Cardiac muscle cell (in vitro differentiated cells and primary cell): ENCODE measurements at regions not wholly inside any gene's neighbourhood (a gene's known extent, or its start where the extent isn't known, plus 50 kb on each side); places are given as distances from the start of the nearest gene placed in this dataset.

Experiments used
- DNase-seq, 2 donors: peaks; one replicate each; pipeline versions ENCODE4 v3.0.0 to v3.0.0-alpha.2; 2010 to 2017; ENCODE audit warnings: low read depth in 1 of 2, low spot score in 1 of 2
- H3K27ac ChIP-seq: fragments of 200-600 bp; sonication (generic); 2 replicates; pipeline ENCODE4 v1.5.1; 2016
- H3K27me3 ChIP-seq: fragments of 200-600 bp; sonication (generic); 2 replicates; pipeline ENCODE4 v1.6.0; 2016; ENCODE audit warnings: control low read depth
- H3K36me3 ChIP-seq: fragments of 200-600 bp; sonication (generic); 2 replicates; pipeline ENCODE4 v1.5.1; 2016; ENCODE audit warnings: control low read depth
- H3K4me1 ChIP-seq: fragments of 200-600 bp; sonication (generic); 2 replicates; pipeline ENCODE4 v1.8.1; 2017; ENCODE audit warnings: low read depth, mild to moderate bottlenecking, mixed run types
- H3K4me3 ChIP-seq: fragments of 200-600 bp; sonication (generic); 2 replicates; pipeline ENCODE4 v1.5.1; 2016; ENCODE audit warnings: mild to moderate bottlenecking
- H3K9me3 ChIP-seq: fragments of 200-600 bp; sonication (generic); 2 replicates; pipeline ENCODE4 v1.5.1; 2017; ENCODE audit warnings: low read depth, mild to moderate bottlenecking, control low read depth
- TF ChIP-seq, protein P1 (sequence below): IDR thresholded peaks from 2 replicates; pipeline ENCODE4 v1.5.1; 2012; ENCODE audit warnings: low read depth, mild to moderate bottlenecking, low read length

DNA sequence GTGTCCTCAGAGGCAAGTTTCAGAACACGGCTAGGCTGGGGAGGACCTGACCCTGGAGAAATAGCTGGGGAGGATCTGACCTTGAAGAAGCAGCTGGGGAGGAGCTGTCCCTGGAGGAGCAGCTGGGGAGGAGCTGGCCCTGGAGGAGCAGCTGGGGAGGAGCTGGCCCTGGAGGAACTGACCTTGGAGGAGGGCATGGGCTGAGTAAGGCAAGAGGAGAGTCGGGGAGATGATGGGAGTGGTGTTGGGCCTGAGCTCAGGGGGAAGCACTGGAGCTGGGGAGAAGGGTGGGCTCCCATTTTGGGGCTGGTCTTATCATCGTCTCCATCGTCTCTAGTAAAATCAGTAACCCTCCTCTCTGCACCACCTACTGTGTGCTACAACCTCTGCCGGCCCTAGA, 179.8 kb upstream of the SHH start:
- Histone ChIP-seq H3K4me1 (no peaks in the 10 kb centered on the region), H3K36me3 (no peaks in the 10 kb centered on the region), H3K9me3 (no peaks in the 10 kb centered on the region), H3K27ac (no peak overlapping the region), H3K27me3 (no peaks in the 10 kb centered on the region), H3K4me3 (no peak overlapping the region)
- DNase-seq = no peak
- TF ChIP-seq, protein P1, sequence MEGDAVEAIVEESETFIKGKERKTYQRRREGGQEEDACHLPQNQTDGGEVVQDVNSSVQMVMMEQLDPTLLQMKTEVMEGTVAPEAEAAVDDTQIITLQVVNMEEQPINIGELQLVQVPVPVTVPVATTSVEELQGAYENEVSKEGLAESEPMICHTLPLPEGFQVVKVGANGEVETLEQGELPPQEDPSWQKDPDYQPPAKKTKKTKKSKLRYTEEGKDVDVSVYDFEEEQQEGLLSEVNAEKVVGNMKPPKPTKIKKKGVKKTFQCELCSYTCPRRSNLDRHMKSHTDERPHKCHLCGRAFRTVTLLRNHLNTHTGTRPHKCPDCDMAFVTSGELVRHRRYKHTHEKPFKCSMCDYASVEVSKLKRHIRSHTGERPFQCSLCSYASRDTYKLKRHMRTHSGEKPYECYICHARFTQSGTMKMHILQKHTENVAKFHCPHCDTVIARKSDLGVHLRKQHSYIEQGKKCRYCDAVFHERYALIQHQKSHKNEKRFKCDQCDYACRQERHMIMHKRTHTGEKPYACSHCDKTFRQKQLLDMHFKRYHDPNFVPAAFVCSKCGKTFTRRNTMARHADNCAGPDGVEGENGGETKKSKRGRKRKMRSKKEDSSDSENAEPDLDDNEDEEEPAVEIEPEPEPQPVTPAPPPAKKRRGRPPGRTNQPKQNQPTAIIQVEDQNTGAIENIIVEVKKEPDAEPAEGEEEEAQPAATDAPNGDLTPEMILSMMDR = no peak

DNA sequence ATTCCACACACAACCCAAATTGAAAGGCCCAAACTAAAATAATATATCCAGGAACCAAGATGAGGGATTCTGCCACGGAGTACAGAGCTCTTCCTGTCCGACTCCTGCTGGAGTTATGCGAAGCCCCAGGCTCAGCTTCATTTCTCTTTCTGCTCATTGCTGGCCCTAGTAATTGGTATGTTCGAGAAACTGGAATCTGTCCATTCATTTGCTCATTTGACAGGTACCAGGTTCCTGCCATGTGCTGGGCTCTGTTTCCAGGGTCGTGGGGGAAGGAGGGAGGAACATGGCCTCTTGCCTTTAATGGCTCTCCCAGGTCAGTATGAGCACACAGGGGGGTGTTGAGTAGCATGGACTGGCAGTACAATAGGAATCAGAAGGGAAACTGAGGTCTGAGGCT, 179.2 kb upstream of the SHH start:
- Histone ChIP-seq H3K36me3 (no peaks in the 10 kb centered on the region), H3K4me1 (no peaks in the 10 kb centered on the region), H3K9me3 (no peaks in the 10 kb centered on the region), H3K27me3 (no peaks in the 10 kb centered on the region), H3K27ac (no peak overlapping the region), H3K4me3 (no peak overlapping the region)
- TF ChIP-seq, protein P1 = no peak
- no peak for DNase-seq

DNA sequence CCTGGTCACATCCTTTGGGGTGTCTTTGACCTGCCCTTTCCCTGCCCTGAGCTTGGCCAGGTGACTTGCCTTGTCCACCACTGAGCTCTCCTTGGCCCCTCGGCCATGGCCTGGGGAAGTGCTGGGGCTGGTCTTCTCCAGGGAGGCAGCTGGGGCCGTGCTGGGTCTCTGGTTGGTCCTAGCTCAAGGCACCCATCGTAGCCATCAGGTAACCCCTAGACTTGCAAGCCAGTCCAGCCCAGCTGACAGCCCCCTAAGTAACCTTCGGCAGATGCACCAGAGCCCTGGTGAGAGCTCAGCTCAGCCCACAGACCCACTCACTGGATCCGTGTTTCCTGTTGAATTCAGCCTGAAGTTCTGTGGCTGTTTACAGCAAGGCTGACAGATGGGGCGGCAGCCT, 176.2 kb upstream of the SHH start:
- no peaks in the 10 kb centered on the region for H3K4me1 ChIP-seq
- no peaks in the 10 kb centered on the region for H3K36me3 ChIP-seq
- TF ChIP-seq, protein P1 = no peak
- no peak overlapping the region for H3K27ac ChIP-seq
- no peaks in the 10 kb centered on the region for H3K27me3 ChIP-seq
- H3K4me3 ChIP-seq = no peak overlapping the region
- H3K9me3 ChIP-seq = no peaks in the 10 kb centered on the region
- no peak for DNase-seq

DNA sequence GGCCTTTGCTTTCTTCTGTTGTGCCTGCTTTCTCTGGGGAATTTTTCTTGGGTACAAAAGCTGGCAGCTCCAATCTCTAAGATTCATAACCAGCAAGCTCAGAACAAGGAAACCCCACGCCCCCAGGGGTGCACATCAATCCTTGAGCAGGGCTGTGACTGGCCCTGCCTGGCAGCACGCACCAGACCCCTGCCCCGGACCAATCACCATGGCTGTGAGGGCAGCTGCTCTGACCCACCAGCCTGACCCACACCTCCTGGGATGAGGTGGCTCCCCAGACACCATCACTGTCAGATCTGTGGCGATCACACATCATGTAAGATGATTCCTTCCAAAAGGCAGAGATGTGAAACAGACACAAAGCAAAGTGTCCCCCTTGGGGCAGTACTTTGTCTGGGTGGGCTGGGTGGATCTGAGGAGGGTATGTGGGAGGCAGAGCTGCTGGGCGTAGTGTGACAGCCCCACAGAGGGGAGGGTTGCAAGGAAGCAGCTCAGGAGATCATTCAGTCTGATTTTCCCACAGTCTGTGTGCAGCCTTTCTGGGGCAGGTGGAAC, 175.5 kb upstream of the SHH start:
- H3K36me3 ChIP-seq = no peaks in the 10 kb centered on the region
- H3K27ac ChIP-seq = no peak overlapping the region
- no peak overlapping the region for H3K4me3 ChIP-seq
- H3K9me3 ChIP-seq = no peaks in the 10 kb centered on the region
- TF ChIP-seq, protein P1 = no peak
- DNase-seq = no peak
- H3K4me1 ChIP-seq = no peaks in the 10 kb centered on the region
- H3K27me3 ChIP-seq = no peaks in the 10 kb centered on the region

DNA sequence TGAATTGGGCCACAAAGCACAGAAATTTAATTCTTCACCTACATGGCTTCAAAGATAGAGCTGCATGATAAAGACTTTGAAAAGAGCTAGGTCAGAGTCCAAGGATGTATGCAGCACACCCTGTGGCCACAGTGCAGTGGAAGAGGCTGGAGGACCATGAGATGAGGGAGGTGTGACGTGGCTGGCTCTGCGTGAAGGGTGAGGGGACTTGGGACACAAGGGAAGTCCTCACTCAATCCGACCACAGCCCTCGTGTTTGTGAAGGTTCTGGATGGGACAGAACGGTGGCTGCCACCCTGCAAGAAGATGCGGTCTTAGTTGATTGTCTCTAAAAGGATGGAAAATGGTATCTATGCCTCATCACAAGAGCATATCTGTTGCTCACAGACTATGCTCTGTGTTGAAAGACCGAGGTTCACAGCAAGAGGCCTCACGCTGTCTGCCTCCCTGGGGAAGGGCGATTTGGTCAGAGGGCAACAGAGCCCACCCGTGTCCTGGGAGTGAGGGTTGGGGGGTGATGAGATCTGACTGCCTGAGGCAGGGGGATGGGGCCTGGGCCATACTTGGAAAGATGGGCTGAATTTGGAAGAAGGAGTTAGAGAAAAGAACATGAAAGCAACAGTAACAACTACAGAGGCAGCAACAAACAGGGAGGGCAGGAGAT, 174.4 kb upstream of the SHH start:
- Histone ChIP-seq H3K27me3 (no peaks in the 10 kb centered on the region), H3K4me1 (no peaks in the 10 kb centered on the region), H3K4me3 (no peak overlapping the region), H3K27ac (no peak overlapping the region), H3K36me3 (no peaks in the 10 kb centered on the region), H3K9me3 (no peaks in the 10 kb centered on the region)
- TF ChIP-seq, protein P1 = no peak
- DNase-seq = no peak
